WTC11 (cell line): ENCODE measurements at regions not wholly inside any gene's neighbourhood (a gene's known extent, or its start where the extent isn't known, plus 50 kb on each side); places are given as distances from the start of the nearest gene placed in this dataset.

ENCODE experiments used
- ATAC-seq: fragments of 200-7000 bp; cut with Tn5 transposase; 2 replicates; pipeline ENCODE4 v1.10.0; 2021; ENCODE audit warnings: mild to moderate bottlenecking, moderate library complexity
- CTCF ChIA-PET: fragments of 300-600 bp; sonication (Branson Sonifier 250); formaldehyde crosslinking; loops from one replicate; lab custom pipeline; 2021; ENCODE audit warnings: antibody characterized with exemption; lab: Charles Lee
- POLR2A ChIA-PET: fragments of 350-600 bp; sonication (Branson Sonifier 250); formaldehyde crosslinking; loops from one replicate; lab custom pipeline; 2021; ENCODE audit warnings: antibody characterized with exemption; lab: Charles Lee
- DNase-seq: peaks from one replicate; pipeline ENCODE4 v3.0.0; 2021; ENCODE audit warnings: low spot score
- H3K27ac Mint-ChIP-seq: 2 replicates; pipeline ENCODE4 v1.8.0; 2021; ENCODE audit warnings: mixed read lengths
- H3K27me3 Mint-ChIP-seq: 2 replicates; pipeline ENCODE4 v1.8.0; 2021; ENCODE audit warnings: low read depth, mild to moderate bottlenecking, moderate library complexity, mixed read lengths
- H3K36me3 Mint-ChIP-seq: 2 replicates; pipeline ENCODE4 v1.8.0; 2021; ENCODE audit warnings: mixed read lengths
- H3K4me1 Mint-ChIP-seq: 2 replicates; pipeline ENCODE4 v1.8.0; 2022; ENCODE audit warnings: mixed read lengths
- H3K4me3 Mint-ChIP-seq: 2 replicates; pipeline ENCODE4 v1.8.0; 2021; ENCODE audit warnings: mild to moderate bottlenecking, moderate library complexity, mixed read lengths
- H3K9me3 Mint-ChIP-seq: 2 replicates; pipeline ENCODE4 v1.8.0; 2021; ENCODE audit warnings: mixed read lengths
- CBFB ChIP-seq: sonication (generic); formaldehyde crosslinking; IDR thresholded peaks from 2 replicates; pipeline ENCODE4 v1.8.1; 2022; ENCODE audit warnings: mild to moderate bottlenecking, low read depth, missing genetic modification reagents
- CREB1 ChIP-seq: sonication (generic); formaldehyde crosslinking; IDR thresholded peaks from 2 replicates; pipeline ENCODE4 v1.8.0; 2023; ENCODE audit warnings: mild to moderate bottlenecking, missing genetic modification reagents
- ESRRA ChIP-seq: sonication (generic); formaldehyde crosslinking; IDR thresholded peaks from 2 replicates; pipeline ENCODE4 v1.8.1; 2022; ENCODE audit warnings: mild to moderate bottlenecking, missing genetic modification reagents, borderline replicate concordance
- FOXJ3 ChIP-seq: sonication (generic); formaldehyde crosslinking; IDR thresholded peaks from 2 replicates; pipeline ENCODE4 v1.9.0; 2021; ENCODE audit warnings: missing genetic modification reagents, mild to moderate bottlenecking, borderline replicate concordance
- FOXP1 ChIP-seq: sonication (generic); formaldehyde crosslinking; IDR thresholded peaks from 2 replicates; pipeline ENCODE4 v1.8.0; 2022; ENCODE audit warnings: missing genetic modification reagents, mild to moderate bottlenecking, moderate library complexity, borderline replicate concordance
- HMGA2 ChIP-seq: fragments of 250-450 bp; sonication (Bioruptor Pico); IDR thresholded peaks from 2 replicates; pipeline ENCODE4 v1.4.0; 2021; ENCODE audit warnings: mild to moderate bottlenecking, moderate library complexity
- MXD4 ChIP-seq: fragments of 250-450 bp; sonication (Bioruptor Pico); IDR thresholded peaks from 2 replicates; pipeline ENCODE4 v1.8.0; 2021; ENCODE audit warnings: mild to moderate bottlenecking, moderate library complexity, borderline replicate concordance
- MYBL2 ChIP-seq: sonication (generic); formaldehyde crosslinking; IDR thresholded peaks from 2 replicates; pipeline ENCODE4 v1.8.1; 2023; ENCODE audit warnings: mild to moderate bottlenecking, moderate library complexity, missing genetic modification reagents
- NFATC4 ChIP-seq: fragments of 250-450 bp; sonication (Bioruptor Pico); IDR thresholded peaks from 2 replicates; pipeline ENCODE4 v1.9.0; 2021; ENCODE audit warnings: mild to moderate bottlenecking
- NFE2L1 ChIP-seq: sonication (generic); formaldehyde crosslinking; IDR thresholded peaks from 2 replicates; pipeline ENCODE4 v1.8.1; 2023; ENCODE audit warnings: missing genetic modification reagents
- NR1H2 ChIP-seq: sonication (generic); formaldehyde crosslinking; IDR thresholded peaks from 2 replicates; pipeline ENCODE4 v1.9.0; 2021; ENCODE audit warnings: mild to moderate bottlenecking, moderate library complexity, missing genetic modification reagents
- NR3C1 ChIP-seq: sonication (generic); formaldehyde crosslinking; conservative IDR thresholded peaks from 2 replicates; pipeline ENCODE4 v1.8.1; 2023; ENCODE audit warnings: low read depth, mild to moderate bottlenecking, missing genetic modification reagents
- OVOL2 ChIP-seq: fragments of 250-450 bp; sonication (Bioruptor Pico); IDR thresholded peaks from 2 replicates; pipeline ENCODE4 v1.9.0; 2021; ENCODE audit warnings: mild to moderate bottlenecking, borderline replicate concordance
- RELA ChIP-seq: sonication (generic); formaldehyde crosslinking; IDR thresholded peaks from 2 replicates; pipeline ENCODE4 v1.8.1; 2022; ENCODE audit warnings: missing genetic modification reagents, mild to moderate bottlenecking, borderline replicate concordance
- SMAD3 ChIP-seq: sonication (generic); formaldehyde crosslinking; IDR thresholded peaks from 2 replicates; pipeline ENCODE4 v1.8.0; 2022; ENCODE audit warnings: missing genetic modification reagents, mild to moderate bottlenecking, borderline replicate concordance
- SOX15 ChIP-seq: fragments of 250-450 bp; sonication (Bioruptor Pico); IDR thresholded peaks from 2 replicates; pipeline ENCODE4 v1.9.0; 2021; ENCODE audit warnings: mild to moderate bottlenecking
- SP1 ChIP-seq: sonication (generic); formaldehyde crosslinking; conservative IDR thresholded peaks from 2 replicates; pipeline ENCODE4 v1.8.1; 2022; ENCODE audit warnings: missing genetic modification reagents
- TCF7 ChIP-seq: sonication (generic); formaldehyde crosslinking; IDR thresholded peaks from 2 replicates; pipeline ENCODE4 v1.8.0; 2022; ENCODE audit warnings: mild to moderate bottlenecking, low read depth, missing genetic modification reagents, moderate library complexity
- ZBTB21 ChIP-seq: sonication (generic); formaldehyde crosslinking; IDR thresholded peaks from 2 replicates; pipeline ENCODE4 v1.8.1; 2023; ENCODE audit warnings: mild to moderate bottlenecking, missing genetic modification reagents, borderline replicate concordance
- ZNF138 ChIP-seq: sonication (generic); formaldehyde crosslinking; conservative IDR thresholded peaks from 2 replicates; pipeline ENCODE4 v1.8.1; 2022; ENCODE audit warnings: mild to moderate bottlenecking, moderate library complexity, missing genetic modification reagents
- ZNF416 ChIP-seq: fragments of 250-450 bp; sonication (Bioruptor Pico); IDR thresholded peaks from 2 replicates; pipeline ENCODE4 v1.9.0; 2021; ENCODE audit warnings: mild to moderate bottlenecking, inconsistent platforms
- ZNF423 ChIP-seq: fragments of 250-450 bp; sonication (Bioruptor Pico); IDR thresholded peaks from 2 replicates; pipeline ENCODE4 v2.1.2; 2022; ENCODE audit warnings: mild to moderate bottlenecking, moderate library complexity
- ZNF671 ChIP-seq: fragments of 250-450 bp; sonication (Bioruptor Pico); IDR thresholded peaks from 2 replicates; pipeline ENCODE4 v1.8.0; 2021; ENCODE audit warnings: mild to moderate bottlenecking
- TF ChIP-seq, protein P1 (sequence below): fragments of 250-450 bp; sonication (Bioruptor Pico); IDR thresholded peaks from 2 replicates; pipeline ENCODE4 v1.9.0; 2021; ENCODE audit warnings: mild to moderate bottlenecking
- TF ChIP-seq, protein P2 (sequence below): sonication (generic); formaldehyde crosslinking; IDR thresholded peaks from 2 replicates; pipeline ENCODE4 v1.8.1; 2023; ENCODE audit warnings: mild to moderate bottlenecking, moderate library complexity, missing genetic modification reagents
- TF ChIP-seq, protein P3 (sequence below): sonication (generic); formaldehyde crosslinking; IDR thresholded peaks from 2 replicates; pipeline ENCODE4 v1.8.0; 2022; ENCODE audit warnings: mild to moderate bottlenecking, missing genetic modification reagents
- TF ChIP-seq, protein P4 (sequence below): fragments of 250-450 bp; sonication (Bioruptor Pico); IDR thresholded peaks from 2 replicates; pipeline ENCODE4 v2.1.2; 2022; ENCODE audit warnings: mild to moderate bottlenecking, moderate library complexity
- TF ChIP-seq, protein P5 (sequence below): sonication (generic); formaldehyde crosslinking; IDR thresholded peaks from 2 replicates; pipeline ENCODE4 v1.8.1; 2023; ENCODE audit warnings: mild to moderate bottlenecking, missing genetic modification reagents
- TF ChIP-seq, protein P6 (sequence below): sonication (generic); formaldehyde crosslinking; IDR thresholded peaks from 2 replicates; pipeline ENCODE4 v1.8.0; 2022; ENCODE audit warnings: mild to moderate bottlenecking, missing genetic modification reagents
- TF ChIP-seq, protein P7 (sequence below): sonication (generic); formaldehyde crosslinking; IDR thresholded peaks from 2 replicates; pipeline ENCODE4 v1.8.0; 2022; ENCODE audit warnings: mild to moderate bottlenecking, missing genetic modification reagents

DNA sequence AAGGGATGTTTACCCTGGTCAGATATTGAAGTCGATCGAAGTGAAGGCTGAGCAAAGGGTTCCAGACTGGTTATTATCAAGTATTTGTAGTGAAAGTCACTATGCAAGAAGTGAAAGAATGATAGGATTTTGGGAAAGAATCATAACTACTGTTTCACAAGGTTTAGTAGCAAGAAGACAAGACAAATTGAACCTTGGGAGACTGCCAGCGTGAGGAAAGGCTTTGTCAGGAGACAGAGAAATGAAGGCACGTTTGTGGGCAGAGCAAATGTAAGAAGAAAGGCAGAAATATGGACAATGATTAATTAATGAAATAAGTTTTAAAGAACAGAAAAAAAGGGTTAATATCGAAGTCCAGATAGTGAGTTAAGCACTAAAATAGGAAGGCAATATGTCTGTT, 456.8 kb downstream of the TRIML1 start:
- Mint-ChIP-seq H3K36me3 (no peaks in the 10 kb centered on the region), H3K27ac (no peak overlapping the region), H3K4me3 (no peak overlapping the region), H3K27me3 (no peaks in the 10 kb centered on the region), H3K9me3 (peaks cover 3% of the 10 kb centered on the region), H3K4me1 (no peaks in the 10 kb centered on the region)
- CTCF ChIA-PET = no interaction called here
- POLR2A ChIA-PET = no interaction called here
- ATAC-seq (no peak), DNase-seq (no peak)
- TF ChIP-seq HMGA2 (CRISPR knock-in tag) (no peak), TCF7 (no peak), NFATC4 (no peak), CBFB (CRISPR knock-in tag) (no peak), SMAD3 (CRISPR knock-in tag) (no peak), MXD4 (CRISPR knock-in tag) (no peak), FOXP1 (no peak), NR1H2 (no peak), SP1 (CRISPR knock-in tag) (no peak), NFE2L1 (no peak), ZNF138 (no peak), RELA (CRISPR knock-in tag) (no peak), ZNF671 (CRISPR knock-in tag) (no peak)
- TF ChIP-seq, protein P1, sequence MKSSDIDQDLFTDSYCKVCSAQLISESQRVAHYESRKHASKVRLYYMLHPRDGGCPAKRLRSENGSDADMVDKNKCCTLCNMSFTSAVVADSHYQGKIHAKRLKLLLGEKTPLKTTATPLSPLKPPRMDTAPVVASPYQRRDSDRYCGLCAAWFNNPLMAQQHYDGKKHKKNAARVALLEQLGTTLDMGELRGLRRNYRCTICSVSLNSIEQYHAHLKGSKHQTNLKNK (CRISPR knock-in tag) = no peak
- TF ChIP-seq, protein P2, sequence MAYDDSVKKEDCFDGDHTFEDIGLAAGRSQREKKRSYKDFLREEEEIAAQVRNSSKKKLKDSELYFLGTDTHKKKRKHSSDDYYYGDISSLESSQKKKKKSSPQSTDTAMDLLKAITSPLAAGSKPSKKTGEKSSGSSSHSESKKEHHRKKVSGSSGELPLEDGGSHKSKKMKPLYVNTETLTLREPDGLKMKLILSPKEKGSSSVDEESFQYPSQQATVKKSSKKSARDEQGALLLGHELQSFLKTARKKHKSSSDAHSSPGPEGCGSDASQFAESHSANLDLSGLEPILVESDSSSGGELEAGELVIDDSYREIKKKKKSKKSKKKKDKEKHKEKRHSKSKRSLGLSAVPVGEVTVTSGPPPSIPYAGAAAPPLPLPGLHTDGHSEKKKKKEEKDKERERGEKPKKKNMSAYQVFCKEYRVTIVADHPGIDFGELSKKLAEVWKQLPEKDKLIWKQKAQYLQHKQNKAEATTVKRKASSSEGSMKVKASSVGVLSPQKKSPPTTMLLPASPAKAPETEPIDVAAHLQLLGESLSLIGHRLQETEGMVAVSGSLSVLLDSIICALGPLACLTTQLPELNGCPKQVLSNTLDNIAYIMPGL (CRISPR knock-in tag) = no peak
- TF ChIP-seq, protein P3, sequence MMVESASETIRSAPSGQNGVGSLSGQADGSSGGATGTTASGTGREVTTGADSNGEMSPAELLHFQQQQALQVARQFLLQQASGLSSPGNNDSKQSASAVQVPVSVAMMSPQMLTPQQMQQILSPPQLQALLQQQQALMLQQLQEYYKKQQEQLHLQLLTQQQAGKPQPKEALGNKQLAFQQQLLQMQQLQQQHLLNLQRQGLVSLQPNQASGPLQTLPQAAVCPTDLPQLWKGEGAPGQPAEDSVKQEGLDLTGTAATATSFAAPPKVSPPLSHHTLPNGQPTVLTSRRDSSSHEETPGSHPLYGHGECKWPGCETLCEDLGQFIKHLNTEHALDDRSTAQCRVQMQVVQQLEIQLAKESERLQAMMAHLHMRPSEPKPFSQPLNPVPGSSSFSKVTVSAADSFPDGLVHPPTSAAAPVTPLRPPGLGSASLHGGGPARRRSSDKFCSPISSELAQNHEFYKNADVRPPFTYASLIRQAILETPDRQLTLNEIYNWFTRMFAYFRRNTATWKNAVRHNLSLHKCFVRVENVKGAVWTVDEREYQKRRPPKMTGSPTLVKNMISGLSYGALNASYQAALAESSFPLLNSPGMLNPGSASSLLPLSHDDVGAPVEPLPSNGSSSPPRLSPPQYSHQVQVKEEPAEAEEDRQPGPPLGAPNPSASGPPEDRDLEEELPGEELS (CRISPR knock-in tag) = no peak

DNA sequence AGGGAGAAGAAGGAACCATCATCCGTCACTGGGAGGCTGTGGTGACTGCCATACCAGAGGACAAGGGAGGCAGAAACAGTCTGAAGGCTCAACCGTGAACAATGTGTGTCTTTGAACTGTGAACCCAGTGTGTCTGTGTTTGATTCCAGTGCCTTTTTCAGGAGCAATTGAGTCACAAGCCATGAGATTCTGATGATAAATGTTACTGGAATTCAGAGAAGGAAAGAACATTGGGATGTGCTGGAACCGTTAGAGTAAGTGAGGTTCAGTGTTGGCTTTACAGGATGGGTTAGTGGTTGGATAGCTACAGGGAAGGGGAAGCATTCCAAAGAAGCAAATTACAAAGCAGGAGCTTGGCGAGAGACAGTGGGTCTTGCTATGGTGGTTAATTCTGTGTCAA, 464.4 kb downstream of the TRIML1 start:
- Mint-ChIP-seq H3K36me3 (no peaks in the 10 kb centered on the region), H3K27me3 (no peaks in the 10 kb centered on the region)
- CTCF ChIA-PET = no interaction called here
- no peak for TF ChIP-seq CREB1 (CRISPR knock-in tag)
- no peak for TF ChIP-seq OVOL2 (CRISPR knock-in tag)
- no peak for TF ChIP-seq ZNF416 (CRISPR knock-in tag)
- TF ChIP-seq, protein P4, sequence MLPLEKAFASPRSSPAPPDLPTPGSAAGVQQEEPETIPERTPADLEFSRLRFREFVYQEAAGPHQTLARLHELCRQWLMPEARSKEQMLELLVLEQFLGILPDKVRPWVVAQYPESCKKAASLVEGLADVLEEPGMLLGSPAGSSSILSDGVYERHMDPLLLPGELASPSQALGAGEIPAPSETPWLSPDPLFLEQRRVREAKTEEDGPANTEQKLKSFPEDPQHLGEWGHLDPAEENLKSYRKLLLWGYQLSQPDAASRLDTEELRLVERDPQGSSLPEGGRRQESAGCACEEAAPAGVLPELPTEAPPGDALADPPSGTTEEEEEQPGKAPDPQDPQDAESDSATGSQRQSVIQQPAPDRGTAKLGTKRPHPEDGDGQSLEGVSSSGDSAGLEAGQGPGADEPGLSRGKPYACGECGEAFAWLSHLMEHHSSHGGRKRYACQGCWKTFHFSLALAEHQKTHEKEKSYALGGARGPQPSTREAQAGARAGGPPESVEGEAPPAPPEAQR (CRISPR knock-in tag) = no peak
- TF ChIP-seq SOX15 (CRISPR knock-in tag) = no peak
- TF ChIP-seq SMAD3 (CRISPR knock-in tag) = no peak
- TF ChIP-seq, protein P5, sequence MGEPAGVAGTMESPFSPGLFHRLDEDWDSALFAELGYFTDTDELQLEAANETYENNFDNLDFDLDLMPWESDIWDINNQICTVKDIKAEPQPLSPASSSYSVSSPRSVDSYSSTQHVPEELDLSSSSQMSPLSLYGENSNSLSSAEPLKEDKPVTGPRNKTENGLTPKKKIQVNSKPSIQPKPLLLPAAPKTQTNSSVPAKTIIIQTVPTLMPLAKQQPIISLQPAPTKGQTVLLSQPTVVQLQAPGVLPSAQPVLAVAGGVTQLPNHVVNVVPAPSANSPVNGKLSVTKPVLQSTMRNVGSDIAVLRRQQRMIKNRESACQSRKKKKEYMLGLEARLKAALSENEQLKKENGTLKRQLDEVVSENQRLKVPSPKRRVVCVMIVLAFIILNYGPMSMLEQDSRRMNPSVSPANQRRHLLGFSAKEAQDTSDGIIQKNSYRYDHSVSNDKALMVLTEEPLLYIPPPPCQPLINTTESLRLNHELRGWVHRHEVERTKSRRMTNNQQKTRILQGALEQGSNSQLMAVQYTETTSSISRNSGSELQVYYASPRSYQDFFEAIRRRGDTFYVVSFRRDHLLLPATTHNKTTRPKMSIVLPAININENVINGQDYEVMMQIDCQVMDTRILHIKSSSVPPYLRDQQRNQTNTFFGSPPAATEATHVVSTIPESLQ = no peak
- TF ChIP-seq ESRRA (CRISPR knock-in tag) = no peak
- no peak for TF ChIP-seq MYBL2 (CRISPR knock-in tag)
- no peak for TF ChIP-seq NR3C1 (CRISPR knock-in tag)
- TF ChIP-seq TCF7 = no peak
- TF ChIP-seq NFATC4 = no peak
- TF ChIP-seq ZNF423 (CRISPR knock-in tag) = no peak
- TF ChIP-seq, protein P6, sequence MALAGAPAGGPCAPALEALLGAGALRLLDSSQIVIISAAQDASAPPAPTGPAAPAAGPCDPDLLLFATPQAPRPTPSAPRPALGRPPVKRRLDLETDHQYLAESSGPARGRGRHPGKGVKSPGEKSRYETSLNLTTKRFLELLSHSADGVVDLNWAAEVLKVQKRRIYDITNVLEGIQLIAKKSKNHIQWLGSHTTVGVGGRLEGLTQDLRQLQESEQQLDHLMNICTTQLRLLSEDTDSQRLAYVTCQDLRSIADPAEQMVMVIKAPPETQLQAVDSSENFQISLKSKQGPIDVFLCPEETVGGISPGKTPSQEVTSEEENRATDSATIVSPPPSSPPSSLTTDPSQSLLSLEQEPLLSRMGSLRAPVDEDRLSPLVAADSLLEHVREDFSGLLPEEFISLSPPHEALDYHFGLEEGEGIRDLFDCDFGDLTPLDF (CRISPR knock-in tag) = no peak
- TF ChIP-seq, protein P7, sequence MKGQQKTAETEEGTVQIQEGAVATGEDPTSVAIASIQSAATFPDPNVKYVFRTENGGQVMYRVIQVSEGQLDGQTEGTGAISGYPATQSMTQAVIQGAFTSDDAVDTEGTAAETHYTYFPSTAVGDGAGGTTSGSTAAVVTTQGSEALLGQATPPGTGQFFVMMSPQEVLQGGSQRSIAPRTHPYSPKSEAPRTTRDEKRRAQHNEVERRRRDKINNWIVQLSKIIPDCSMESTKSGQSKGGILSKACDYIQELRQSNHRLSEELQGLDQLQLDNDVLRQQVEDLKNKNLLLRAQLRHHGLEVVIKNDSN = no peak
- TF ChIP-seq ZNF671 (CRISPR knock-in tag) = no peak
- TF ChIP-seq FOXJ3 = no peak
- TF ChIP-seq ZBTB21 = no peak

More for the DNA sequence above, 464.4 kb downstream of the TRIML1 start:
- H3K4me1 Mint-ChIP-seq = no peaks in the 10 kb centered on the region
- DNase-seq (no peak), ATAC-seq (no peak)
- H3K27ac Mint-ChIP-seq = no peak overlapping the region
- POLR2A ChIA-PET = no interaction called here
- H3K4me3 Mint-ChIP-seq = no peak overlapping the region
- peaks cover 9% of the 10 kb centered on the region for H3K9me3 Mint-ChIP-seq
